Astrocyte of the spinal cord (primary cell): ENCODE measurements at regions not wholly inside any gene's neighbourhood (a gene's known extent, or its start where the extent isn't known, plus 50 kb on each side); places are given as distances from the start of the nearest gene placed in this dataset.

Experiments
- DNase-seq: peaks from one replicate; pipeline ENCODE4 v3.0.0; 2011; ENCODE audit warnings: low read depth, low spot score
- H3K4me3 ChIP-seq: 2 replicates; pipeline ENCODE4 v1.5.1; 2011; ENCODE audit warnings: low read depth, mild to moderate bottlenecking, low read length, moderate library complexity
- in situ Hi-C: cut with HindIII; loops from 2 replicates; pipeline ENCODE4 v1.10.0; 2017; ENCODE audit warnings: low sequenced_read_pairs
- TF ChIP-seq, protein P1 (sequence below): IDR thresholded peaks from 2 replicates; pipeline ENCODE4 v1.5.1; 2012; ENCODE audit warnings: low read depth, mild to moderate bottlenecking, low read length, inconsistent platforms

DNA sequence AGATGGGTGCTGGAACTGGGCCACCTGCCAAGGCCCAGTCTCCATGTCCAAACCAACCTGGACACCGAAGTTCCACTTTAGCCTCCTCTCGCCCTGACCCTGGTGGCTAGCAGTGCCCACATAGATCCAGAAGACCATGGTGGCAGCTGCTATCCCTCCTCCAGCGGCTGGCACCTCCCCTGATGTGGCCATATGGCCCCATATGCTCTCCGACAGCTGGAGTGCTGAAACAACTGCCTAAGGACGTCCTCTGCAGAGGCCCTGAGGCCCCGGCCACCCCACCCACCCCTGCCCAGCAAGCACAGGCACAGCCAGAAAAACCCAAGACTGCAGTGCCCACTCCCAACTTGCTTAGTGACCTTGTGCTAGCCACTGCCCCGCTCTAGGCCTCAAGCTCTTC lies 182.3 kb upstream of the LINGO1 start:
- TF ChIP-seq, protein P1, sequence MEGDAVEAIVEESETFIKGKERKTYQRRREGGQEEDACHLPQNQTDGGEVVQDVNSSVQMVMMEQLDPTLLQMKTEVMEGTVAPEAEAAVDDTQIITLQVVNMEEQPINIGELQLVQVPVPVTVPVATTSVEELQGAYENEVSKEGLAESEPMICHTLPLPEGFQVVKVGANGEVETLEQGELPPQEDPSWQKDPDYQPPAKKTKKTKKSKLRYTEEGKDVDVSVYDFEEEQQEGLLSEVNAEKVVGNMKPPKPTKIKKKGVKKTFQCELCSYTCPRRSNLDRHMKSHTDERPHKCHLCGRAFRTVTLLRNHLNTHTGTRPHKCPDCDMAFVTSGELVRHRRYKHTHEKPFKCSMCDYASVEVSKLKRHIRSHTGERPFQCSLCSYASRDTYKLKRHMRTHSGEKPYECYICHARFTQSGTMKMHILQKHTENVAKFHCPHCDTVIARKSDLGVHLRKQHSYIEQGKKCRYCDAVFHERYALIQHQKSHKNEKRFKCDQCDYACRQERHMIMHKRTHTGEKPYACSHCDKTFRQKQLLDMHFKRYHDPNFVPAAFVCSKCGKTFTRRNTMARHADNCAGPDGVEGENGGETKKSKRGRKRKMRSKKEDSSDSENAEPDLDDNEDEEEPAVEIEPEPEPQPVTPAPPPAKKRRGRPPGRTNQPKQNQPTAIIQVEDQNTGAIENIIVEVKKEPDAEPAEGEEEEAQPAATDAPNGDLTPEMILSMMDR, result no peak
- H3K4me3 ChIP-seq, result no peak overlapping the region
- DNase-seq, result no peak
- in situ Hi-C loops, result no loop called here

DNA sequence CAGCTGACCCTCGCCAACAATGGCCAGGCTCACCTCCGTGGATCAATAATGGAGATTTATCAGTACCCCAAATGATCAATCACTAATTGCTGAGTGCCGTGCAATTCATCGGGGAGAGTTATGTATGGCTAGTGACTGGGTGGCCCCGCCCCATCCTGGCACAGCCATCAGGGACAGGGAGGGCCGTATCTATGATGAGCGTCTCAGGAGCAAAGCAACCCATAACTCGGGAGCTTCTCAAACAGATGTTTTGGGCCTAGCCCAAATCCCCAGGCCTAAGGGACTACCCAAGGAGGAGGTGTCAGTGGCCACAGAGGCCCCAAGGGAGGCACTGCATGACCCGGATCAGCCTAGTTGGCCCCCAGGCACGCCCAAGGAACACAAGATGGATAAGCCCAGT lies 180.0 kb upstream of the LINGO1 start:
- in situ Hi-C loops, result no loop called here
- DNase-seq, result no peak
- H3K4me3 ChIP-seq, result no peak overlapping the region
- TF ChIP-seq, protein P1, result no peak

DNA sequence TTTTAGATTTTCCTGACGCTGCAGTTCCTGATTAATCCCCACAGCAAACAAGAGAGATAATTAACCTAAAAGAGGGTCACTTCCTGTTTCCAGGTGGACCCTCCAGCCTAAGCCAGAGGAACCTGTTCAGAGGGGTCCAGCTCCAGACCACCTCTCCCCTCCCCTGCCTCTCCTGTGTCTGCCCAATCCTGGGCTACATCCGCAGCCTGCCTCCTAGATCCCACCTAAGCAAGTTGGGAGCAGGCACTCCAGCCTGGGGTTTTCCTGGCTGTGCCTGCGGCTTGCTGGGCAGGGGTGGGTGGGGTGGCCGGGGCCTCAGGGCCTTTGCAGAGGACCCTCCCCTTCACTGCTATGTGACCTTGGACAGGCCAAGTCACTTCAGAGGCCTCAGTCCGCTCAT lies 178.6 kb upstream of the LINGO1 start:
- DNase-seq, result no peak
- TF ChIP-seq, protein P1, result no peak
- in situ Hi-C loops, result no loop called here
- H3K4me3 ChIP-seq, result no peak overlapping the region

DNA sequence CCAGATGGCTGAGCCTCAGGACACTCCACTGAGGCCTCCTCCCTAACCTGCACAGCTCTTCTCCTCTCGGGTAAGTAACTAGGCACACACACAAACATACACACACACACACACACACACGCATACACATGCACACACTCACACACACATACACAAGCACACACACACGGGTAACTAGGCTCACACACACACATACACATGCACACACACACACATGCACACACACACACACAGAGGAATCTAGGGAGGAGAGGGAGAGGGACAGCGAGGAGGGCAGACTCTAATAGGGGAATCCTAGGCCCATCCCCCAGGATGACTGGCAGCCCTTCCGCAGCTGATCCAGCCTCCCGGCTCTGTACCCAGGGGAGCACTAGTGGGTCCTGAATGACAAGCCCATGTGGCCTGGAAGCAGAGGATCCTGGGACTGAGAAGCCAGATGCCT lies 177.4 kb upstream of the LINGO1 start:
- no peak for DNase-seq
- H3K4me3 ChIP-seq, result no peak overlapping the region
- in situ Hi-C loops, result no loop called here
- TF ChIP-seq, protein P1, result no peak

DNA sequence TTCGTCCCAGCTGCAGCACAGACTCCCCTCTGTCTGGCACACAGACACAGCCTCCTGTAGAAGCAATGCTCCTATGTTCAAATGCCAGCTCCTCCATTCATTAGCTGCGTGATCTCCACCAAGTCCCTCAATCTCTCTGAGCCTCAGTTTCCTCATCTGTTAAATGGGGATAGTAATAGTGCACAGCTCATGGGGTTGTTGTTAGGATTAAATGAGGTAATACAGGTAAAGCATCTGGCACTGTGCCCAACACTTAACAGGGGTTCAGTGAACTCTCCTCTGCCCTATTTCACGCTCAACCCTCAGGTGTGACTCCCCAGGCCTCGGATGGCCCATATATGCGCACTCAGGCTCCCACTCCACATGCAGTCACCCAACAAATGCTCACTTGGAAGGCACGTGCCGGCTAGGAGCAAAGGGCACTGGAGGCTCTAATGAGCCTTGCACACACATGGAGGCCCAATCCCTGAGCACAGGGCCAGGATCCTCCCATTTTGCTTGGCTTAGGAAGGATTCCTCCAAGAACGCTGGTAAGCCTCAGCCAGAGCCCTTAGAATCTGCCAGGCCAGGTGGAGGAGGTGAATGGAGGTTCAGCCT lies 176.0 kb upstream of the LINGO1 start:
- H3K4me3 ChIP-seq, result no peak overlapping the region
- TF ChIP-seq, protein P1, result no peak
- no peak for DNase-seq
- in situ Hi-C loops, result no loop called here

DNA sequence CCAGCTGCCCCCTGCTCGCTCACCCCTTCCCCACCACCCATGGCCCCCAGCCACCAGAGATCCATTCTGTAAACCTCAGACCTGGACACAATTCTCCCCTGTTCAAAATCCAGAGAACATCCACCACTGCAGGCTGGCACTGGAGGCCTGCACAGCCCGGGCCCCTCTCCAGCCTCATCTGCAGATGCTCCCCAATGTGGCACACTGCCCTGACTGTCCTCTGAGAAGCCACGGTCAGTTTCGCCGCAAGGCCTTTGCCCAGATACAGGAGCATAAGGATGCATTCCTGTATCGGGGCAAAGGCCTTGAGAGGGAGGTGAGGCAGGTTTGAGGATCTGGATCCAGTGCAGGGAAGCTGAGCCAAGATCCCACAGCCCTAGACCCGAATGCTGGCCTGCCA lies 175.4 kb upstream of the LINGO1 start:
- no peak overlapping the region for H3K4me3 ChIP-seq
- in situ Hi-C loops, result no loop called here
- no peak for DNase-seq
- TF ChIP-seq, protein P1, result no peak
